ENCODE measurements at regions not wholly inside any gene's neighbourhood (a gene's known extent, or its start where the extent isn't known, plus 50 kb on each side); places are given as distances from the start of the nearest gene placed in this dataset.

DNA sequence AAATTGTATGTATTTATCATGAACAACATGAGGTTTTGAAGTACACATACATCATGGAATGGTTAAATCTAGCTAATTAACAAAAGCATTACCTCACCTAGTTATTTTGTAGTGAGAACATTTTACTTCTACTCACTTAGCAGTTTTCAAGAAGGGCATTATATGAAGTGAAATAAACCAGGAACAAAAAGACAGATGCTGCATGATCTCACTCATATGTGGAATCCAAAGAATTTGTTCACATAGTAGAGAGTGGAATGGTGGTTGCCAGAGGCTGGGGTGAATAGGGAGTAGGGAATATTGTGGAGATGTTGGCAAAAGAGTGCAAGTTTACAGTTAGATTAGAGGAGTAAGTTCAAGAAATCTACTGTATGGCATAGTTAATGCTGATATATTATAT lies 292.0 kb downstream of the ASXL3 start:
- no peak for DNase-seq (ENCODE audit: low read depth in 4 of 4, low spot score in 3 of 4)

DNA sequence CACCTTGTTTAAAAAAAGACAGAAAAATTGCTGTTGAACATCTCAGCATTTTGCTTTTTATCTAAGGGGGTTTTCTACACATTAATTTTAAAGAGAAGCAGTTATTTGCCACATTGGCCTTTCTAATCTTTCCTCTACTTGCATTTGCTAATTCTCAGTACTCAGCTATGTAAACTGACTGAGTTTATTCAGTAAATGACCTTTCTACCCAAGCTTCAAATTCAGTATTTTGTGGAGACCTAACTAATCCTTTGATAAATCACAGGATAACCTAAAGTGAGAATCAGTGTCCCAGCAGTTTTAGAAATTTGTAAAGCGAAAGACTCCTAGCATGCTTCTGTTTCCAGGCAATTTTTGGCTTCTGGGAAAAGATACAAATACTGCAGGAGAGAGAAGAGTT lies 288.4 kb downstream of the ASXL3 start:
- DNase-seq (ENCODE audit: low read depth in 4 of 4, low spot score in 3 of 4), result no peak

DNA sequence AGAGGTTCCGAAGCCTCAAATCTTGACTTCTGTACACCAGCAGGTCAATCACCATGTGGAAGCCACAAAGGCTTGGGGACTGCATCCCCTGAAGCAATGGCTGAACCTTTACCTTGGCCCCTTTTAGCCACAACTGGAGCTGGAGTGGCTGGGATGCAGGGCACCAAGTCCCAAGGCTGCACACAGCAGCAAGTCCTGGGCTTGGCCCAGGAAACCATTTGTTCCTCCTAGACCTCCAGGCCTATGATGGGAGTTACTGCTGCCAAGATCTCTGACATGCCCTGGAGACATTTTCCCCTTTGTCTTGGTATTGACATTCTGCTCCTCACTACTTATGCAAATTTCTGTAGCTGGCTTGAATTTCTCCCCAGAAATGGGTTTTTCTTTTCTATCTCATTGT lies 285.9 kb downstream of the ASXL3 start:
- DNase-seq (ENCODE audit: low read depth in 4 of 4, low spot score in 3 of 4), result no peak

DNA sequence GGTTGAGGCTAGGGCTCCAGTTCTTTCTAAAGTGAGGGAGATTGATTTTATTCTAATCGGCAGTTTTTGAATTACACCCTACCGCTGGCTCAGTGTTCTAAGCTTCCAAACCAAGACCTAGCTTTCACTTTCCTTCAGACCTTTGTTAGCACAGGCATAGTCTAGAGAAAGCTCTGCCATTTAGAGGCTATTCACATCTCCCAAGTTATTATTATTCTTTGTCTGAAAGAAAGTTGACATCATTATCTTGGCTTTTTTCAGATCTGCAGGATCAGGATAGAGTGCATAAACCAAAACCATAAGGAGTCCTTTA lies 276.8 kb downstream of the ASXL3 start:
- DNase-seq (ENCODE audit: low read depth in 4 of 4, low spot score in 3 of 4), result no peak

DNA sequence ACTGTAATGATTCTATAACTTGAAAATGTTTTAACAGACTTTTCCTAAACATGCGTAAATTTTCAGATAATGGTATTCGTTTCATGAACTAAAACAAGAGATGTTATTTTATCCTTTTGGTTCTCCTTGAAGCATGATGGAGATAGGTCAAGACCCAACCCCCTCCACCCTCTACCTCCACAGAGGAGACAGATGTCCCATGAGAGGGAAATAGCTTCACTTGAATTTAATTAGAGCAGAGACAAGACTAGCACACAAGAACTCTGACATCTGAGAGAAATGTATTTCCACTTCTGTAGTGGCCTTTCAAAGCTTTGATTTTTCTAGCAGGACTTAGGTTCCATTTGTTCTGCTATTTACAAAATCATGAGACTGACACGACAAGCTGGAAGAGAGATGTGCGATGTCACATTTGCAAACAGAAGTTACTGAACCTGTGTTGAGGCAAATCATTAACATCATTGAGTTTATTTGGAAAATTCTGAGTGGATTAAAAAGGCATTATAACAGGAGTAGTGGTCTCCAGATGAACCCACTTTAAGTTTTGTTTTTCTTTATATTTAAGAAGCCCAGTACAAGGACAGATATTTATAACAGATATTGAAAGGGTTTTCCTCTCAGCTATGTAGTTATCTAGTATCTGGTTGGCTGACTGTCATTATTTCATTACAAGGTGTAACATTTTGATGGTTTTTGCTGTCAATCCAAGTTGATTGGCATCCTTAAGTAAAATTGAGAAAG lies 276.2 kb downstream of the ASXL3 start:
- no peak for DNase-seq (ENCODE audit: low read depth in 4 of 4, low spot score in 3 of 4)

DNA sequence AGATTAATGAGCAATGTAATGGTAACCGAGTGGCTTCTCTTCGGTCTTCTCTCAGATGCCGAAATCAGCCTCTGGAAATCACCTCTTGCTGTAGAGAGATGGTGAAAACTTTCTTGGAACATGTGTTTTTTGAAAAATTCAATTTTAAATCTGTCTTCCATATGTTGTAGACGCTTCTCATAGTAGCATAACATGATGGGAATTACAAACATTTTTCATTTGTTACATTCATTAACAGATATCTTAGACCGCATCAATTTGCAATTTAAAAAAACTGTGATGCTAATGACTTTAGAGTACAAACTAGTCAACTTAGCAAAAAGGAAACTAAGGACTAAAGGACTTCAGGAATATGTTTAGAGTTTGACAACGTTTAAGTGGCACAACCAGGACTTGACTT lies 275.2 kb downstream of the ASXL3 start:
- no peak for DNase-seq (ENCODE audit: low read depth in 4 of 4, low spot score in 3 of 4)

DNA sequence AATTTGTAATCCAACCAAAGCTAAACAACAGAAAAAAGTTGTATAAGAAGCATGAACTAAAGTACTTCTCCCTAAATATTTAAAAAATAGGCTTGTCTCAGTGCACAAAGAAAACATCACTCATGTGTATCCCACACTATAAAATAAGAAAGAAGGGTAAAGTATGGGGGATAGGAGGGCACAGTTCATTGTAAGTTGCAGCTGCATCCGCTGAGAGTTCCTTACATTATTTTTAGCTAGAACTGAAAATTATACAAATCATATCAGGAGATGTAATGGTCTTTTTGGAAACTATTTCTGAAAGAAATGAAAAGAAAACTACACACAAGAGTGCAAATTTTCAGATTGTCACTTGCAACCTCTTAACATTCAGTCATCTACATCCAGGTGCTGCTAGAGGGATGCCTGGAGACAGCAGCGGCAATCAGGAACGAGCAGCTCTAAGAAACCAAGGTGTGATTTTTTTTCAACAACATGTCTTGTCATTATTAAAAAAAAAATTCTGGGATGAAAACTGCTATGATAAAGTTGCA lies 273.6 kb downstream of the ASXL3 start:
- no peak for DNase-seq (ENCODE audit: low read depth in 4 of 4, low spot score in 3 of 4)

DNA sequence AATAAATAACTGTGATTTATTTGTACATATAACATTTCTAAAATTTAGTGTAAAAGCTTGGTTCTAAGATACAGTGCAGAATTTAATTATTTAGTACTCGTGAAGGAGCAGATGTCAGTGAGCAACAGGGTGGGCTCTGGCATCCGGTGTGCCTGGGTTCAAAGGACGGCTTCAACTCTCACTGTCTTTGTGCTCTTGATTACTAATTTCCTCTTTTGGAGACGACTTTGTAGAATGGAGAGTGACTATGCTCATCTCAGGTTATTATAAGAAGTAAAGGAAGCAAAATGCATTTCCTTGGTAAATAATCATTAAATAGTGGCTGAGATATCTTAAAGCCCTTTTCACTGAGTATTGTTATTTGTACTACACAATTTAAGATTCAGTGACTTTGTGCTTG lies 271.7 kb downstream of the ASXL3 start:
- no peak for DNase-seq (ENCODE audit: low read depth in 4 of 4, low spot score in 3 of 4)

DNA sequence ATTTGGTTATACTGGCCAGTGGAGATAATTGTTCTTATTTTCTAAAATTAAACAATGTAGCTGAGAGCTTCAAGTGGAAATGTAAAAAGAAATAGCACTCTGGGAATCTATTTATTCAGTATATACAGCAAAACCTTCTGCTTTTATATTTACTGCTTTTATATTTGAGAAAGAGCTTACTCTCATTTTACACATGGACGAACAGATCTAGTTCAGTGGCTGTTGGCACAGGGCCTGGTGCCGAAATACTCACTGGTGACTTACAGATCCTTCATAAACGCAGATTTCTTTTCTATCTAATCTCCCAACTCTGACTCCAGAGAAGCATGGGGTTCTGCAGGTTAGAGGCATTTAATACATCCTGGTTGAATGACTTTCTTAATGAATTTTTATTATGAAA lies 266.2 kb downstream of the ASXL3 start:
- no peak for DNase-seq (ENCODE audit: low read depth in 4 of 4, low spot score in 3 of 4)

DNA sequence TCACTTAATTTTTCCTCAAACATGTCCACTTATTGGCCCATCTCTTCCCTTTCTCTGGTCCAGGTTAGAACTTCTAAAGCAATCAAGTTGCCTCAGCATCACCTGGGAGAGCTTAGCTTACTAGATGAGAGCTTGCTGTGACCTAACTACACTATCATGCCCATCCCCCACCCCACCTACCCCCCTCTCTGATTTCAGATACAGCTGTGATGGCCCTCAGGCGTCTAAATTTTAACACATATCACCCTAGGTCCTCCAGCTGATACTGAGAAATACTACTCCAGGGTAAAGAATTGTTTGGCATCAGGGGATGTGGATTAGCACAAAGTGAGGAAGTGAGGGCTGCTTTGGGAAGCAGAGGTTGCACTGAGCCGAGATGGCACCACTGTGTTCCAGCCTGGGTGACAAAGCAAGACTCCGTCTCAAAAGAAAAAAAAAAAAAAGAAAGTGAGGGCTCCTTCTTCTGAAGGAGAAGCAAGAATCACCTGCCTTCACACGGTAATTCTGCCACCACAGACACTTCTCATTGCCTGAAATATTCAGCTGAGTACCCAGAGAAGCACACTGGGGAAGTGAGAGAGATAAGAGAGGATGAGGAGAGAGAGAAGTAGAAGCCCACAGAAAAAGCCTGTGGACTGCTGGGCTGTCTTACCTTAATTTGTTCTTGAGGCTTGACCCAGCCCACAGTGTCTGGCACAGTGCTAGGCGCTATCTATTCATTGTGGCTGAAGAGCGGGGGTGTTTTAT lies 263.4 kb downstream of the ASXL3 start:
- DNase-seq (ENCODE audit: low read depth in 4 of 4, low spot score in 3 of 4), result no peak

DNA sequence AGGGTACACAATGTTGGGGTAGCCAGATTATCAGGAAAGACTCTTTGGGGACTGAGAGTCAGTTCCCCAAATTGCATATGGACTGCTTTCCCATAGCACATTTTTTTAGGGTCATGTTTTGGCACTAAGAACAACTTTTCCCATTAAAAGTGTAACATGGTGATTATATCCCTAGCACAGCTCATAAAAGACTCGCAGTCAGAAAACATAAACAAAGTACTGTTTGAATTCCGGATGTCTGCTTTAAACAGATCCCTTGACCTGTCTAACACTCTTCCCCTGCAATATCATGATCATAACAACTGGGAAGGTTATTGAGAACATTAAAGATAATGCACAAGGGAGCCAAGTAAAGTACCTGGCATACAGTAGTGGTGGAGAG lies 262.2 kb downstream of the ASXL3 start:
- DNase-seq (ENCODE audit: low read depth in 4 of 4, low spot score in 3 of 4), result no peak

DNA sequence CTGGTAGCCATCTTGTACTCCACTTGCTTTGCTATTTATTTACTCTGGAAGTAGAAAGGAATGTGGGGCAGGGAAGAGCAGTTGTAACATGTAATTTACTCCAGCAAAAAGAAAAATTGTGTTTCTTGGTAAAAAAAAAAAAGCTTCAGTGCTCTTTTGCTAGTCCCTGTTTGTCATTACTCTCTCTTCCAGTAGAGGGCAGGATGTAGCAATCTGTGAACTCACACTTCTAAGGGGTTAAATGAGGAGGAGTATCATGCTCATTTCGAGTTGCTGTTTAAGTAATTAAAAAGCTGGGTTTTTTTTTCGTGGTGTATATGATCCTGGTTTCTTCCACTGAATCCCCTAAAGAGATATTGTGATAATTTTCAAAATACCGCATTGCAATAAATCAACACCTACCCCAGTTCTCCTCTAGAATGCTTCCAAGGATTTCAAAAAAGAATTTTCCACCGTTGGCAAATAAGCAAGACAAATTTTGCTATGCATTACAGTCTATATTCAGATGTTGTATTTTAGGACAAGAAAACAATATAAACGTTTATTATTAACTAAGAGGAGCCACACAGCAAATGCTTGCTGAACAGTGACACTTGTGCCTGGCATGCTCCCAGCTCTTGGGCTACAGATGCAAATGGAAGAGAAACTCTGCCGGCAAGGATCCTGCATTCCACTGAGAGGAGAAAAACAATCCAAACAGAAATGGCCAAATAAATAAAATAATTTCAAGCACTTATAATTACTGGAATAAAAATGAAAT lies 261.6 kb downstream of the ASXL3 start:
- peak; percentile 33 to 67 (median 56) for DNase-seq (ENCODE audit: low read depth in 4 of 4, low spot score in 3 of 4)

DNA sequence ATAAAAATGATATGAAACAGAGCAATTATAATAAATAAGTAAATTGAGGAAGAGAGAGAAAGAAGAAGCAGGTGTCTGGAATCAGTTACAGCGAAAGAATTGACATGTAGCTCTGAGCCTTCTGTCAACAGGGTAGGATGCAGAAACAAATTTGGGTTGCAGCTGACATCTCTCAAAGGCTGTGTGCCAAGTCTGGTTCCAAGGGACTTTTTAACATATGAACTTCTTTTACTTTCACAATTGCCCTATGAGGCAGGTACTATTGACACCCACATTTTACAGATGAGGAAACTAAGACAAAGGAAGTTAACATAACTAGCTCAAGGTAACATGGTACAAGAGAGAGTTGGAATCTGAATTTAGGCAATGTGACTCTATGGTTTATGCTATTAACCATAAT lies 260.0 kb downstream of the ASXL3 start:
- DNase-seq (ENCODE audit: low read depth in 4 of 4, low spot score in 3 of 4), result no peak

DNA sequence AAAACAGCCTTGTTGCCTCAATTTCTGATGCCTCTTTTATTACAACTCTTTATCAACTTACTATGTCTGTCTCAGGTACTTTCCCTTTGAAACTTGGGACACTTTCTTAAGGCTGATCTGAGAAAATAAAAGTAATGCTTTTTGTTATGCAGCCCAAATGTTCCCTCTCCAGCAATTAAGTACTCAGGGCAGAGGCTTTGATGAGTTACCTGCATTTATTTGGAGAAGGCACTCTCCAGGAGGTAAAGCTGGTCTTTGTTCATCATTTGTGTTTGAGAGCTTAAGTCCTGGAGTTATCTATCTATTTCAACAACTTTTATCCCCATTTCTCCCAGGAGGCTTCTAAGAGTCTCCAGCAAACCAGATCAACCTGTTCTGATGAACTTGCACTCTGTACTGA lies 259.2 kb downstream of the ASXL3 start:
- no peak for DNase-seq (ENCODE audit: low read depth in 4 of 4, low spot score in 3 of 4)

DNA sequence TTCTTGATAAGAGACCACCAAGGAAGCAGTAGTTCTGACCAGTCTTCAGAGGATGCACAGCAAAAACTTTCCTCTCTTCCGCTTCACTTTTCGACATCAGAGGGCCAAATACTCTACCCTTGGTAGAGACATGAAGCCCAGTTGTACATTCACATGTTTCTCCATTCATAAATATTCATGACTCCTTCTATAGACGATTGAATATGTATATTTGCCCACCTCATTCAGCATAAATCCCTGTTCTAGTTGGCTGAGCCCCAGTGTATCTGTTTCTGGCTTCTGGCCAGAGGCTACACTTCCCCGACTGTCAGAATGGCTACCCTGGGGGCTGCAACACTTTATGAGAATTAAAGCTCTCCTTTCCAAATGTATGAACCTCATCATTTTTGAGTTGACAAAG lies 258.5 kb downstream of the ASXL3 start:
- no peak for DNase-seq (ENCODE audit: low read depth in 4 of 4, low spot score in 3 of 4)

DNA sequence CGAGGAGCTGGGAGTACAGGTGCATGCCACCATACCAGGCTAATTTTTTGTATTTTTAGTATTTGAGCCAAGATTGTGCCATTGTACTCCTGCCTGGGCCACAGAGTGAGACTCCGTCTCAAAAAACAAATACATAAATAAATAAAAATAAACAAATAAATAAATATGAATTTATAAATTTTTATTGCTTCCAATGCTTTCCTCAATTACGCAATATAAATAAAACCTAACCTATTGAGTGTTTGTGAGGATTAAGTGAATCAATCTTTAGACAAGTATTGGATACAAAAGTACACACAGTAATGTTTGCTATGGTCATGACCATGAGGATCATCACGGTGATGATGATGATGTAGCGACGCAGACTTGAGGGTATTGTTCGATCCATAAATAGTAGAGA lies 257.4 kb downstream of the ASXL3 start:
- DNase-seq (ENCODE audit: low read depth in 4 of 4, low spot score in 3 of 4), result no peak

DNA sequence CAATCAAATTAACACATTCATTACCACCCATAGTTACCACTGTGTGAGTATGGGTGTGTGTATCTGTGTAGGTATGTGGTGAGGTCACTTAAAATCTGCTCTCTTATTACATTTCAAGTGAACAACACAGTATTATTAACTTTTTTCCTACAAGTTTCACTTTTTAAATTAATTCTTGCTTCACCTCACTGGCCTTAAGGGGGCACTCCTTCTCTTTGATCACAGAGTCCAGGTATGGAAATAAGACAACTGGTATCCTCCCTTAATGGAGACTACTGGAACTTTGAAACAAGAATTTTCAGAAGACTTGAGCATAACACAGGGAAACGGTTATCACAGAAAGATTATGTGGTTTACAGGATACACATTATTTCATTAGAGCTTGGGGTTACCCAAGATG lies 255.8 kb downstream of the ASXL3 start:
- DNase-seq (ENCODE audit: low read depth in 4 of 4, low spot score in 3 of 4), result no peak

DNA sequence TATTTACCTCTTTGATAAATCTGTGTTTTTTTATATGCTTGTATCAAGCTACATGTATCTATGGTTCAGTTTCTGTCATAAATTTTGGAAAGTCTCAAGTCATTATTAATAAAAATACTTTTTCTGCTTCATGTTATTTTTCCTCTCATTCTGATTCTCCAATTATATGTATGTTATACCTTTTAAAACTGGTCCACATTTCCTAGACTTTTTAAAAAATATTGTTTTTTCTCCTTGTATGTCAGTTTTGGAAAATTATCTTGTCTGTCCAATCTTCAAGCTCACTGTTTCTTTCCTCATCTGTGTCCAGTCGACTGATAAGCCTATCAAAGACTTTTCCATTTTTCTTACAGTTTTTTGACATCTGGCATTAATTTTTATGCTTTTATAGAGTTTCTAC lies 253.4 kb downstream of the ASXL3 start:
- DNase-seq (ENCODE audit: low read depth in 4 of 4, low spot score in 3 of 4), result no peak

DNA sequence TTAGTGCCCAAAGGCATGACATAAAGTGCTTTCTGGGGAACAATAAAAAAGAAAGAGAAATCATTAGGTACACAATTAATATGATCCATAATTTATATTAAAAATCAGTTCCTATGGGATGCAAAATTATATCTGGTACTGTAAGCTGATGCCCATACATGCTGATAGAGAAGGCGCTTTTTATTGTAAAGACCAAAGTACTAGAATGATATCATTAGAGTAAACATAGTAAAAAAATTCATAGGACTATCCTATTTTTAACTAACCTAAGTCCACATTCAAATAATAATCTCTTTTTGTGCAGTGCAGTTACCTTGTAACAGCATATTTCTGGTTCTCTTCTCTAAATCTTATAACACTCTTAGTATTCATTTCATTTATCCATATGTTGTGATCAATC lies 252.2 kb downstream of the ASXL3 start:
- DNase-seq (ENCODE audit: low read depth in 4 of 4, low spot score in 3 of 4), result no peak

DNA sequence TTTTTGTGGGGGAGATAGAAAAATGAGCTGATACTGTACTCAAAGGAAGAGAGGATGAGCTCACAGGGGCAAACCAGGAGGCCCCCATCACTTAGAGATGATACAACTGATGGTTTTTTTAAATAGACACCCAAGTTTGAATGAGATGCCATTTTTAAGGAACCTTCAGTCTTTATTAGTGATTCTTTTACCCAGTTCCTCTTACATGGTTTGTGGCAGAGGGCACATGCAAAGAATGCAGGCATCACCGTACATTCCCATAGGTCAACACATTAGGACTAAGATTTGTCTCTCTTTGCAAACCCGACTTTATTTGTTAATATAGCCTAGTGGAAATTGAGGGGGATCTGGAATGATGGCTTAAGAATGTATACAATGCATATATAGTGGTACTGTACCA lies 250.9 kb downstream of the ASXL3 start:
- DNase-seq (ENCODE audit: low read depth in 4 of 4, low spot score in 3 of 4), result no peak

DNA sequence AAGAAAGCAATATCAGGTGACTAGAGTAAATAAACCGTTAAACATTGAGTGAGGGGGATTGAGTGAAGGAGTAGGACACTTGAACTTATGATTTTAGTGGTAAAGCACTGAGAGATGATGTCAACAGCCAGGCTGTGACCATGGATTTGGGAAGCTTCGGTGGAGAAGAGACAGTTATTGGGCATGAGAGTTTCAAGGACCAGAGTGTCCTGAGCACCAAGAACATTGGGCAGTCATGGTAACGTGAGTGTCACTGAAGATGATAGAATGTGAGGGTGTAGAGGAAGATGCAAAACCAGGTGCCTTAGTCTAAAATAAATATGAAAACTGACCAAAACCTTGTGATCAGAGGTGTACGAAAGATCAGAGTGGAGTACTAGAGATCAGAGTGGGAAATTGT lies 248.1 kb downstream of the ASXL3 start:
- no peak for DNase-seq (ENCODE audit: low read depth in 4 of 4, low spot score in 3 of 4)

DNA sequence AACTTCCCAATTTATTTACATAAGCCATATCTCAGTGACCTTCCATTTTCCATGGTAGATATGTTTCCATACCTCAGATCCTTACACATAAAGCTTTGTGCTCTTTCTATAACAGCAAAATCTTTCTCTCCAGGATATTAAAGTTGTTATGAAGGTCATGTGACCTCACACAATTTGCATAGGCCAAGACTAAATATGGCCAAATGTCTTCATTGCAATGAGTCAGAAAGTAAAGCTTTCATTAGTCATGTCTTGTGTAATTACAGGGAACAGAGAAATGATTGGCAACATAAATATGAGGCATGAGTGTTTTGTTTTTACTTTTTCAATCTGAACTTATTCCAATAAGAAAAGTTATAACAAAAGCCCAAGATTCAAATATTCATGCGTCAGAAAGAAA lies 243.5 kb downstream of the ASXL3 start:
- DNase-seq (ENCODE audit: low read depth in 4 of 4, low spot score in 3 of 4), result no peak

Data from left renal pelvis (tissue), 4 donors.